H9 (cell line): ENCODE measurements at regions not wholly inside any gene's neighbourhood (a gene's known extent, or its start where the extent isn't known, plus 50 kb on each side); places are given as distances from the start of the nearest gene placed in this dataset.
A peak's percentile ranks its signal among the peaks of the same experiment; 100 is the strongest.
"Not testable (repeated sequence)": the region's sequence is repeated elsewhere in the genome, so short reads cannot be mapped to it uniquely, and the experiment has no call there.

Source experiments
- DNase-seq: peaks from one replicate; pipeline ENCODE4 v3.0.0-alpha.2; 2017
- H2AFZ ChIP-seq: one replicate; pipeline ENCODE4 v1.6.1; 2013; ENCODE audit warnings: mild to moderate bottlenecking, low read length, control low read depth, moderate library complexity
- H2AK5ac ChIP-seq: 2 replicates; pipeline ENCODE4 v1.6.1; 2013; ENCODE audit warnings: low read length, control low read depth, mixed read lengths; ENCODE audit not compliant: insufficient read length
- H2BK120ac ChIP-seq: one replicate; pipeline ENCODE4 v1.6.1; 2013; ENCODE audit warnings: low read depth, mild to moderate bottlenecking, low read length, control low read depth, inconsistent platforms; ENCODE audit not compliant: poor library complexity, severe bottlenecking
- H2BK12ac ChIP-seq: 2 replicates; pipeline ENCODE4 v1.6.1; 2013; ENCODE audit warnings: low read length, control low read depth, mixed read lengths, low read depth; ENCODE audit not compliant: insufficient read length
- H2BK15ac ChIP-seq: 2 replicates; pipeline ENCODE4 v1.6.1; 2013; ENCODE audit warnings: low read depth, low read length, control low read depth
- H2BK20ac ChIP-seq: one replicate; pipeline ENCODE4 v1.6.1; 2013; ENCODE audit warnings: low read depth, mild to moderate bottlenecking, low read length, control low read depth, inconsistent platforms; ENCODE audit not compliant: poor library complexity, severe bottlenecking
- H2BK5ac ChIP-seq: 2 replicates; pipeline ENCODE4 v1.6.1; 2013; ENCODE audit warnings: low read length, control low read depth, mixed read lengths; ENCODE audit not compliant: insufficient read length
- H3K14ac ChIP-seq: 2 replicates; pipeline ENCODE4 v1.6.1; 2013; ENCODE audit warnings: low read length, control low read depth; ENCODE audit not compliant: insufficient read depth
- H3K18ac ChIP-seq: 2 replicates; pipeline ENCODE4 v1.6.1; 2013; ENCODE audit warnings: low read depth, mild to moderate bottlenecking, mixed read lengths, low read length, control low read depth; ENCODE audit not compliant: insufficient read length
- H3K23ac ChIP-seq: 2 replicates; pipeline ENCODE4 v1.6.1; 2013; ENCODE audit warnings: low read length, control low read depth, mixed read lengths, low read depth; ENCODE audit not compliant: insufficient read length
- H3K23me2 ChIP-seq: 2 replicates; pipeline ENCODE4 v1.6.1; 2013; ENCODE audit warnings: low read depth, mild to moderate bottlenecking, mixed read lengths, low read length, control low read depth; ENCODE audit not compliant: insufficient read length, poor library complexity, severe bottlenecking
- H3K27ac ChIP-seq: 2 replicates; pipeline ENCODE4 v1.5.1; 2013; ENCODE audit warnings: low read length, control low read depth, mixed read lengths, low read depth; ENCODE audit not compliant: insufficient read length
- H3K27me3 ChIP-seq: 2 replicates; pipeline ENCODE4 v1.6.1; 2013; ENCODE audit warnings: low read length, control low read depth, inconsistent platforms; ENCODE audit not compliant: insufficient read depth
- H3K4ac ChIP-seq: 2 replicates; pipeline ENCODE4 v1.6.1; 2013; ENCODE audit warnings: low read depth, mild to moderate bottlenecking, control low read depth, inconsistent platforms, low read length, moderate library complexity
- H3K4me1 ChIP-seq: 2 replicates; pipeline ENCODE4 v1.6.1; 2013; ENCODE audit warnings: low read length, control low read depth, inconsistent platforms; ENCODE audit not compliant: insufficient read depth
- H3K4me2 ChIP-seq: 2 replicates; pipeline ENCODE4 v1.6.1; 2013; ENCODE audit warnings: low read length, control low read depth, mixed read lengths; ENCODE audit not compliant: insufficient read length, insufficient read depth
- H3K56ac ChIP-seq: 2 replicates; pipeline ENCODE4 v1.6.1; 2013; ENCODE audit warnings: low read depth, mild to moderate bottlenecking, mixed read lengths, low read length, control low read depth; ENCODE audit not compliant: insufficient read length
- H3K79me1 ChIP-seq: 2 replicates; pipeline ENCODE4 v1.6.1; 2013; ENCODE audit warnings: low read depth, mild to moderate bottlenecking, moderate library complexity, low read length, control low read depth, inconsistent platforms; ENCODE audit not compliant: insufficient read depth, poor library complexity, severe bottlenecking
- H3K79me2 ChIP-seq: 2 replicates; pipeline ENCODE4 v1.6.1; 2013; ENCODE audit warnings: low read length, control low read depth, inconsistent platforms; ENCODE audit not compliant: insufficient read depth
- H3K9ac ChIP-seq: 2 replicates; pipeline ENCODE4 v1.6.1; 2013; ENCODE audit warnings: low read length, control low read depth, mixed read lengths; ENCODE audit not compliant: insufficient read length; ENCODE audit errors: extremely low read depth
- H3K9me3 ChIP-seq: one replicate; pipeline ENCODE4 v1.6.1; 2013; ENCODE audit warnings: low read depth, low read length, inconsistent platforms; ENCODE audit not compliant: control insufficient read depth
- H3T11ph ChIP-seq: one replicate; pipeline ENCODE4 v1.6.1; 2013; ENCODE audit warnings: mild to moderate bottlenecking, low read length, control low read depth, inconsistent platforms
- H4K20me1 ChIP-seq: one replicate; pipeline ENCODE4 v1.6.1; 2013; ENCODE audit not compliant: control insufficient read depth, insufficient read length, insufficient read depth
- H4K5ac ChIP-seq: 2 replicates; pipeline ENCODE4 v1.6.1; 2013; ENCODE audit warnings: low read depth, mild to moderate bottlenecking, mixed read lengths, low read length, control low read depth; ENCODE audit not compliant: insufficient read length
- H4K8ac ChIP-seq: replicated peaks from 2 replicates; pipeline ENCODE4 v1.6.1; 2013; ENCODE audit warnings: low read length, control low read depth, mixed read lengths, low read depth; ENCODE audit not compliant: insufficient read length
- H4K91ac ChIP-seq: 2 replicates; pipeline ENCODE4 v1.6.1; 2013; ENCODE audit warnings: low read depth, mild to moderate bottlenecking, moderate library complexity, mixed read lengths, low read length, control low read depth; ENCODE audit not compliant: insufficient read length
- H3K27ac Mint-ChIP-seq, 3 experiments: 2 replicates in 2 of 3; 3 replicates in 1 of 3; pipeline ENCODE4 v1.8.0; 2020 to 2021; ENCODE audit warnings: mixed read lengths in 3 of 3, mild to moderate bottlenecking in 1 of 3, moderate library complexity in 1 of 3
- H3K27me3 Mint-ChIP-seq: 2 replicates; pipeline ENCODE4 v1.8.0; 2021; ENCODE audit warnings: low read depth, mild to moderate bottlenecking, moderate library complexity, mixed read lengths
- H3K36me3 Mint-ChIP-seq, 3 experiments: 2 replicates in 2 of 3; 3 replicates in 1 of 3; pipeline ENCODE4 v1.8.0; 2020 to 2021; ENCODE audit warnings: low read depth in 3 of 3, mixed read lengths in 3 of 3; ENCODE audit not compliant: insufficient read depth in 1 of 3
- H3K4me1 Mint-ChIP-seq, 2 experiments: 2 replicates each; pipeline ENCODE4 v1.8.0; 2020; ENCODE audit warnings: mixed read lengths in 2 of 2
- H3K4me3 Mint-ChIP-seq, 2 experiments: 2 replicates in 1 of 2; 3 replicates in 1 of 2; pipeline ENCODE4 v1.8.0; 2020 to 2021; ENCODE audit warnings: mild to moderate bottlenecking in 2 of 2, mixed read lengths in 2 of 2, moderate library complexity in 1 of 2
- H3K9me3 Mint-ChIP-seq, 2 experiments: 2 replicates in 1 of 2; 3 replicates in 1 of 2; pipeline ENCODE4 v1.8.0; 2020; ENCODE audit warnings: mild to moderate bottlenecking in 2 of 2, mixed read lengths in 2 of 2, moderate library complexity in 1 of 2
- WGBS: extraction: QIAGEN DNeasy Blood & Tissue Kit; methylation state at CpG from one replicate; pipeline ENCODE4 v1.1.7; 2013; ENCODE audit warnings: missing lambda C conversion rate, low lambda C conversion rate, mixed read lengths; ENCODE audit not compliant: insufficient read length; ENCODE audit errors: extremely low coverage; 5-methylcytosine and 5-hydroxymethylcytosine counted together

- H3K9me3 ChIP-seq, result peaks cover 93% of the 10 kb centered on the region
- H2AFZ ChIP-seq, H3K27ac ChIP-seq, H3K4me1 ChIP-seq, H3T11ph ChIP-seq, H3K4ac ChIP-seq, H3K79me2 ChIP-seq, H4K8ac ChIP-seq, H3K27ac Mint-ChIP-seq, H3K18ac ChIP-seq, H2BK12ac ChIP-seq, H2BK20ac ChIP-seq, H3K14ac ChIP-seq, H3K56ac ChIP-seq, H4K91ac ChIP-seq, H3K23me2 ChIP-seq, DNase-seq, H2BK5ac ChIP-seq, H3K23ac ChIP-seq, H3K4me2 ChIP-seq, H3K4me1 Mint-ChIP-seq, H3K79me1 ChIP-seq, H2AK5ac ChIP-seq, H3K27me3 ChIP-seq, H2BK15ac ChIP-seq, H2BK120ac ChIP-seq, H3K4me3 Mint-ChIP-seq, H3K9ac ChIP-seq, H4K5ac ChIP-seq, H4K20me1 ChIP-seq: not testable (repeated sequence)
- peaks cover 55 to 81% (median 63%) of the 10 kb centered on the region in 3 experiments for H3K36me3 Mint-ChIP-seq
- H3K27me3 Mint-ChIP-seq, result peaks cover 25% of the 10 kb centered on the region
- peaks cover 98 to 99% of the 10 kb centered on the region in 2 experiments for H3K9me3 Mint-ChIP-seq
- WGBS, result no CpG with 5 or more reads among the region's 1 CpG
These were observed 4490.7 kb upstream of the OR11H1 start for GRCh38 chr22:11037314-11037713.

GRCh38 chr22:11037814-11038213, 4490.2 kb upstream of the OR11H1 start:
- Mint-ChIP-seq H3K27me3 (peaks cover 22% of the 10 kb centered on the region), H3K4me3 (peak overlapping the region in 1 of 2 experiments; percentile 30; a peak in 2 of 5 replicates), H3K9me3 (peaks cover 96% of the 10 kb centered on the region in 2 experiments), H3K36me3 (peaks cover 55 to 79% (median 63%) of the 10 kb centered on the region in 3 experiments)
- H3K79me1 ChIP-seq, H3T11ph ChIP-seq, H3K27me3 ChIP-seq, H2BK12ac ChIP-seq, H4K8ac ChIP-seq, H2BK15ac ChIP-seq, H3K14ac ChIP-seq, DNase-seq, H4K20me1 ChIP-seq, H3K79me2 ChIP-seq, H2AK5ac ChIP-seq, H3K18ac ChIP-seq, H4K5ac ChIP-seq, H2BK120ac ChIP-seq, H4K91ac ChIP-seq, H2BK20ac ChIP-seq, H3K4ac ChIP-seq, H3K56ac ChIP-seq, H3K4me1 Mint-ChIP-seq, H3K27ac ChIP-seq, H3K23ac ChIP-seq, H3K9ac ChIP-seq, H2AFZ ChIP-seq, H3K23me2 ChIP-seq, H3K4me2 ChIP-seq, H3K4me1 ChIP-seq, H2BK5ac ChIP-seq, H3K27ac Mint-ChIP-seq: not testable (repeated sequence)
- WGBS, result no CpG with 5 or more reads among the region's 2 CpGs
- peaks cover 90% of the 10 kb centered on the region for H3K9me3 ChIP-seq
